Iris pigment epithelial cell (primary cell): ENCODE measurements at regions not wholly inside any gene's neighbourhood (a gene's known extent, or its start where the extent isn't known, plus 50 kb on each side); places are given as distances from the start of the nearest gene placed in this dataset.

Experiments
- DNase-seq: peaks from one replicate; pipeline ENCODE4 v3.0.0-alpha.2; 2011; ENCODE audit warnings: low read depth

GRCh38 chr15:68525815-68526214 lies 53.0 kb upstream of the CORO2B start:
- DNase-seq = no peak

DNA sequence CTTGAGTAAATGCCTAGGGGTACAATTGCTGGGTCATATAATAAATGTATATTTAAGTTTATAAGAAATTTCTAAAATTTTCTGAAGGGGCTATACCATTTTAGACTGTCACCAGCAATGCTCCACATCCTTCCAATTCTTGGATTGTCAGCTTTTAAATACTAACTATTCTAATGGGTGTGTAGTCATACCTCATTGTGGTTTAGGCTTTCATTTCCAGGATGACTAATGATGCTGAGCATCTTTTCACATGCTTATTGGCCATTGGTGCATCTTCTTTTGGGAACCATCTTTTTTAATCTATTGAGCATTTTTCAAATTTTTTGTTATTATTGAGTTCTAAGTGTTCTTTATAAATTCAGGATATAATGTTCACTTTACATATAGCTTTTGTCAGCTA lies 52.5 kb upstream of the CORO2B start:
- peak; percentile 46 for DNase-seq

GRCh38 chr15:68526784-68527183 lies 52.0 kb upstream of the CORO2B start:
- no peak for DNase-seq

- DNase-seq = peak; percentile 50
These were observed 50.0 kb upstream of the CORO2B start for GRCh38 chr15:68528626-68529290.
